A549 (cell line): ENCODE measurements at regions not wholly inside any gene's neighbourhood (a gene's known extent, or its start where the extent isn't known, plus 50 kb on each side); places are given as distances from the start of the nearest gene placed in this dataset.

Experiments
- ATAC-seq, 2 experiments: fragments of 200-7000 bp in 1 of 2; fragments of >200 bp in 1 of 2; cut with Nextera tagmentation in 1 of 2; cut with Tn5 transposase in 1 of 2; 3 replicates each; pipeline versions ENCODE4 v1.8.0 to v1.9.1; 2018 to 2020; ENCODE audit warnings: mild to moderate bottlenecking in 1 of 2, moderate library complexity in 1 of 2
- CTCF ChIA-PET: fragments of 300-600 bp; sonication (Branson Sonifier 250); formaldehyde crosslinking; extraction: SDS; loops from one replicate; lab custom pipeline; 2021; ENCODE audit warnings: antibody characterized with exemption, inconsistent platforms; lab: Yijun Ruan, JAX
- POLR2A ChIA-PET: fragments of 350-600 bp; formaldehyde crosslinking; extraction: SDS; loops from one replicate; lab custom pipeline; 2021; ENCODE audit warnings: antibody characterized with exemption, inconsistent platforms; lab: Yijun Ruan, JAX
- DNase-seq, 2 experiments: peaks; one replicate each; pipeline versions ENCODE4 v3.0.0 to v3.0.0-alpha.2; 2011 to 2016; ENCODE audit warnings: low read depth in 1 of 2, low spot score in 1 of 2
- FAIRE-seq: peaks from 2 replicates; lab custom pipeline; 2011; peaks lifted over from hg19 to GRCh38; lab: Jason Lieb, UNC
- H3K27ac ChIP-seq, 2 experiments: fragments of >200 bp; sonication (Bioruptor Twin); formaldehyde crosslinking; 3 replicates each; pipeline ENCODE4 v1.5.1; 2016 to 2017
- H3K4me1 ChIP-seq: fragments of >200 bp; sonication (Bioruptor Twin); formaldehyde crosslinking; 3 replicates; pipeline ENCODE4 v1.6.1; 2016
- H3K4me2 ChIP-seq: fragments of >200 bp; sonication (Bioruptor Twin); formaldehyde crosslinking; 3 replicates; pipeline ENCODE4 v1.6.1; 2016
- H3K4me3 ChIP-seq: fragments of >200 bp; sonication (Bioruptor Twin); formaldehyde crosslinking; 3 replicates; pipeline ENCODE4 v1.5.1; 2016
- H3K9me3 ChIP-seq: fragments of >200 bp; sonication (Bioruptor Twin); formaldehyde crosslinking; 3 replicates; pipeline ENCODE4 v1.6.1; 2016
- CEBPB ChIP-seq, 2 experiments: fragments of >200 bp in 1 of 2; sonication (Bioruptor Twin) in 1 of 2; formaldehyde crosslinking in 1 of 2; IDR thresholded peaks; 2 replicates each; pipeline ENCODE4 v1.6.1; 2012 to 2016
- CHD2 ChIP-seq: fragments of 150-350 bp; IDR thresholded peaks from 2 replicates; pipeline ENCODE4 v1.6.1; 2014; ENCODE audit warnings: low read length; ENCODE audit not compliant: partially characterized antibody
- E2F6 ChIP-seq: IDR thresholded peaks from 2 replicates; pipeline ENCODE4 v1.6.1; 2012; ENCODE audit warnings: low read depth, borderline replicate concordance
- EP300 ChIP-seq, 2 experiments: fragments of >200 bp; sonication (Bioruptor Twin); formaldehyde crosslinking; IDR thresholded peaks; 2 replicates in 1 of 2; 3 replicates in 1 of 2; pipeline ENCODE4 v1.6.1; 2016 to 2017
- FOSB ChIP-seq: fragments of 250-450 bp; sonication (Bioruptor Pico); IDR thresholded peaks from 2 replicates; pipeline ENCODE4 v1.5.0; 2020; ENCODE audit warnings: mild to moderate bottlenecking, moderate library complexity
- FOSL2 ChIP-seq, 2 experiments: fragments of 450-650 bp in 1 of 2; fragments of >200 bp in 1 of 2; sonication (Bioruptor Twin) in 1 of 2; formaldehyde crosslinking; IDR thresholded peaks; 2 replicates each; pipeline versions ENCODE4 v1.5.0 to v1.6.1; 2016 to 2020; ENCODE audit warnings: mild to moderate bottlenecking in 1 of 2, moderate library complexity in 1 of 2
- HOXA7 ChIP-seq: fragments of 250-450 bp; sonication (Bioruptor Pico); IDR thresholded peaks from 2 replicates; pipeline ENCODE4 v1.5.0; 2020; ENCODE audit warnings: mild to moderate bottlenecking, moderate library complexity
- JUNB ChIP-seq: fragments of >200 bp; sonication (Bioruptor Twin); formaldehyde crosslinking; IDR thresholded peaks from 2 replicates; pipeline ENCODE4 v1.6.1; 2016
- MYC ChIP-seq: IDR thresholded peaks from 2 replicates; pipeline ENCODE4 v1.6.1; 2012; ENCODE audit warnings: mild to moderate bottlenecking, inconsistent platforms, low read length, improper control_type of control experiment, borderline replicate concordance
- NR3C1 ChIP-seq: fragments of >200 bp; sonication (Bioruptor Twin); formaldehyde crosslinking; IDR thresholded peaks from 3 replicates; pipeline ENCODE4 v1.6.1; 2017
- POLR2AphosphoS2 ChIP-seq: conservative IDR thresholded peaks from 2 replicates; pipeline ENCODE4 v1.6.1; 2012; ENCODE audit warnings: low read length, improper control_type of control experiment, inconsistent platforms
- RCOR1 ChIP-seq: fragments of 150-350 bp; IDR thresholded peaks from 2 replicates; pipeline ENCODE4 v1.6.1; 2014; ENCODE audit warnings: antibody characterized with exemption, low read length, low read depth
- RNF2 ChIP-seq: fragments of 200-600 bp; sonication (generic); IDR thresholded peaks from 2 replicates; pipeline ENCODE4 v1.6.1; 2016; ENCODE audit warnings: low read depth, mild to moderate bottlenecking, antibody characterized with exemption, moderate library complexity, borderline replicate concordance
- SREBF2 ChIP-seq: fragments of 450-650 bp; IDR thresholded peaks from 2 replicates; pipeline ENCODE4 v1.6.1; 2014; ENCODE audit warnings: mild to moderate bottlenecking, moderate library complexity
- TFCP2L1 ChIP-seq: fragments of 250-450 bp; sonication (Bioruptor Pico); IDR thresholded peaks from 2 replicates; pipeline ENCODE4 v1.5.0; 2021; ENCODE audit warnings: mild to moderate bottlenecking
- TP53 ChIP-seq: fragments of 250-450 bp; sonication (Bioruptor Pico); IDR thresholded peaks from 2 replicates; pipeline ENCODE4 v1.5.0; 2021; ENCODE audit warnings: mild to moderate bottlenecking, moderate library complexity
- ZC3H11A ChIP-seq: fragments of 450-650 bp; IDR thresholded peaks from 2 replicates; pipeline ENCODE4 v1.6.1; 2014; ENCODE audit warnings: antibody characterized with exemption, mild to moderate bottlenecking
- WGBS: methylation state at CpG from one replicate; pipeline ENCODE4 v1.1.6; 2017; ENCODE audit errors: missing lambda C conversion rate; 5-methylcytosine and 5-hydroxymethylcytosine counted together
- TF ChIP-seq, protein P1 (sequence below): fragments of 250-450 bp; sonication (Bioruptor Pico); IDR thresholded peaks from 2 replicates; pipeline ENCODE4 v1.5.0; 2021; ENCODE audit warnings: mild to moderate bottlenecking, moderate library complexity, borderline replicate concordance
- TF ChIP-seq, protein P2 (sequence below): fragments of 200-600 bp; sonication (generic); IDR thresholded peaks from 2 replicates; pipeline ENCODE4 v1.6.1; 2016; ENCODE audit warnings: antibody characterized with exemption, mild to moderate bottlenecking, moderate library complexity
- TF ChIP-seq, protein P3 (sequence below): fragments of >200 bp; sonication (Bioruptor Twin); formaldehyde crosslinking; IDR thresholded peaks from 3 replicates; pipeline ENCODE4 v1.6.1; 2016
- TF ChIP-seq, protein P4 (sequence below): IDR thresholded peaks from 2 replicates; pipeline ENCODE4 v1.6.1; 2012

DNA sequence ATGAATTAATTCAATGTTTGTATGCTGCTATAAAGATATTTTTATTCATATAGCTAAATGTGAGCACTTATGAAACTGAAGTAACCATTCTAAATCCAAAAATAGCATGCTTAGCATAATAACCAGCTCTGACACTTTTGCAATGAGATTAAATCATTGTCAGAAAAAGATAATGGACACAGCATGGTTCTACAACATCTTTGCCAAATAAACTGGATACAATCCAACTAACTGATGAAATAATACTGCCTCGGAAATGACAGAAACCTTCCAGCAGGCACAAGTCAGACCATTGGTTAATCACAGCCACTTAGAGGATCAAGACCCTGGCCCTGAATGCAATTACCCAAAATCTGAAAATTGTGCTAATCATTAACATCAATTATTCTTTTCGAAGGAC, 592.7 kb upstream of the ADGRL4 start:
- CTCF ChIA-PET, result no interaction called here
- no peak for TF ChIP-seq RCOR1
- TF ChIP-seq, protein P1, sequence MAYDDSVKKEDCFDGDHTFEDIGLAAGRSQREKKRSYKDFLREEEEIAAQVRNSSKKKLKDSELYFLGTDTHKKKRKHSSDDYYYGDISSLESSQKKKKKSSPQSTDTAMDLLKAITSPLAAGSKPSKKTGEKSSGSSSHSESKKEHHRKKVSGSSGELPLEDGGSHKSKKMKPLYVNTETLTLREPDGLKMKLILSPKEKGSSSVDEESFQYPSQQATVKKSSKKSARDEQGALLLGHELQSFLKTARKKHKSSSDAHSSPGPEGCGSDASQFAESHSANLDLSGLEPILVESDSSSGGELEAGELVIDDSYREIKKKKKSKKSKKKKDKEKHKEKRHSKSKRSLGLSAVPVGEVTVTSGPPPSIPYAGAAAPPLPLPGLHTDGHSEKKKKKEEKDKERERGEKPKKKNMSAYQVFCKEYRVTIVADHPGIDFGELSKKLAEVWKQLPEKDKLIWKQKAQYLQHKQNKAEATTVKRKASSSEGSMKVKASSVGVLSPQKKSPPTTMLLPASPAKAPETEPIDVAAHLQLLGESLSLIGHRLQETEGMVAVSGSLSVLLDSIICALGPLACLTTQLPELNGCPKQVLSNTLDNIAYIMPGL (CRISPR knock-in tag), result no peak
- no peak for TF ChIP-seq JUNB
- TF ChIP-seq, protein P2, sequence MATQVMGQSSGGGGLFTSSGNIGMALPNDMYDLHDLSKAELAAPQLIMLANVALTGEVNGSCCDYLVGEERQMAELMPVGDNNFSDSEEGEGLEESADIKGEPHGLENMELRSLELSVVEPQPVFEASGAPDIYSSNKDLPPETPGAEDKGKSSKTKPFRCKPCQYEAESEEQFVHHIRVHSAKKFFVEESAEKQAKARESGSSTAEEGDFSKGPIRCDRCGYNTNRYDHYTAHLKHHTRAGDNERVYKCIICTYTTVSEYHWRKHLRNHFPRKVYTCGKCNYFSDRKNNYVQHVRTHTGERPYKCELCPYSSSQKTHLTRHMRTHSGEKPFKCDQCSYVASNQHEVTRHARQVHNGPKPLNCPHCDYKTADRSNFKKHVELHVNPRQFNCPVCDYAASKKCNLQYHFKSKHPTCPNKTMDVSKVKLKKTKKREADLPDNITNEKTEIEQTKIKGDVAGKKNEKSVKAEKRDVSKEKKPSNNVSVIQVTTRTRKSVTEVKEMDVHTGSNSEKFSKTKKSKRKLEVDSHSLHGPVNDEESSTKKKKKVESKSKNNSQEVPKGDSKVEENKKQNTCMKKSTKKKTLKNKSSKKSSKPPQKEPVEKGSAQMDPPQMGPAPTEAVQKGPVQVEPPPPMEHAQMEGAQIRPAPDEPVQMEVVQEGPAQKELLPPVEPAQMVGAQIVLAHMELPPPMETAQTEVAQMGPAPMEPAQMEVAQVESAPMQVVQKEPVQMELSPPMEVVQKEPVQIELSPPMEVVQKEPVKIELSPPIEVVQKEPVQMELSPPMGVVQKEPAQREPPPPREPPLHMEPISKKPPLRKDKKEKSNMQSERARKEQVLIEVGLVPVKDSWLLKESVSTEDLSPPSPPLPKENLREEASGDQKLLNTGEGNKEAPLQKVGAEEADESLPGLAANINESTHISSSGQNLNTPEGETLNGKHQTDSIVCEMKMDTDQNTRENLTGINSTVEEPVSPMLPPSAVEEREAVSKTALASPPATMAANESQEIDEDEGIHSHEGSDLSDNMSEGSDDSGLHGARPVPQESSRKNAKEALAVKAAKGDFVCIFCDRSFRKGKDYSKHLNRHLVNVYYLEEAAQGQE, result no peak
- no peak for TF ChIP-seq EP300 (IDR thresholded peaks at IDR 0.05)
- TF ChIP-seq SREBF2, result no peak
- TF ChIP-seq NR3C1, result no peak
- TF ChIP-seq, protein P3, sequence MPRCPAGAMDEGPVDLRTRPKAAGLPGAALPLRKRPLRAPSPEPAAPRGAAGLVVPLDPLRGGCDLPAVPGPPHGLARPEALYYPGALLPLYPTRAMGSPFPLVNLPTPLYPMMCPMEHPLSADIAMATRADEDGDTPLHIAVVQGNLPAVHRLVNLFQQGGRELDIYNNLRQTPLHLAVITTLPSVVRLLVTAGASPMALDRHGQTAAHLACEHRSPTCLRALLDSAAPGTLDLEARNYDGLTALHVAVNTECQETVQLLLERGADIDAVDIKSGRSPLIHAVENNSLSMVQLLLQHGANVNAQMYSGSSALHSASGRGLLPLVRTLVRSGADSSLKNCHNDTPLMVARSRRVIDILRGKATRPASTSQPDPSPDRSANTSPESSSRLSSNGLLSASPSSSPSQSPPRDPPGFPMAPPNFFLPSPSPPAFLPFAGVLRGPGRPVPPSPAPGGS, result no peak
- TF ChIP-seq CEBPB (IDR thresholded peaks at IDR 0.05), result no peak
- POLR2A ChIA-PET, result no interaction called here
- WGBS, result 22% methylated on average over 2 of the region's 2 CpGs
- H3K4me3 ChIP-seq, result no peak overlapping the region
- no peak for FAIRE-seq
- no peak overlapping the region for H3K4me2 ChIP-seq
- DNase-seq, result no peak
- H3K9me3 ChIP-seq, result no peaks in the 10 kb centered on the region
- H3K4me1 ChIP-seq, result no peaks in the 10 kb centered on the region
- no peak for ATAC-seq
- no peak overlapping the region for H3K27ac ChIP-seq

- CTCF ChIA-PET, result no interaction called here
These were observed 589.4 kb upstream of the ADGRL4 start for GRCh38 chr1:79595931-79596330.

More at GRCh38 chr1:79595931-79596330, 589.4 kb upstream of the ADGRL4 start:
- H3K4me2 ChIP-seq, result no peak overlapping the region
- no peaks in the 10 kb centered on the region for H3K4me1 ChIP-seq
- no peaks in the 10 kb centered on the region for H3K9me3 ChIP-seq
- no peak overlapping the region for H3K27ac ChIP-seq
- DNase-seq (no peak), ATAC-seq (no peak), FAIRE-seq (no peak)
- POLR2A ChIA-PET, result no interaction called here
- WGBS, result 33% methylated on average over 1 of the region's 1 CpG
- TF ChIP-seq HOXA7 (CRISPR knock-in tag), result no peak
- TF ChIP-seq CEBPB (IDR thresholded peaks at IDR 0.05), result no peak
- no peak for TF ChIP-seq TP53
- no peak for TF ChIP-seq CHD2
- TF ChIP-seq POLR2AphosphoS2, result no peak
- no peak for TF ChIP-seq ZC3H11A
- TF ChIP-seq, protein P1 (CRISPR knock-in tag), result no peak
- TF ChIP-seq, protein P4, sequence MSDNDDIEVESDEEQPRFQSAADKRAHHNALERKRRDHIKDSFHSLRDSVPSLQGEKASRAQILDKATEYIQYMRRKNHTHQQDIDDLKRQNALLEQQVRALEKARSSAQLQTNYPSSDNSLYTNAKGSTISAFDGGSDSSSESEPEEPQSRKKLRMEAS, result no peak
- no peak for TF ChIP-seq RNF2
- no peak for TF ChIP-seq E2F6
- no peak for TF ChIP-seq MYC
- TF ChIP-seq FOSB (CRISPR knock-in tag), result no peak
- no peak for TF ChIP-seq EP300 (IDR thresholded peaks at IDR 0.05)
- TF ChIP-seq FOSL2 (IDR thresholded peaks at IDR 0.05), result no peak
- TF ChIP-seq FOSL2 (CRISPR knock-in tag; IDR thresholded peaks at IDR 0.05), result no peak
- no peak for TF ChIP-seq TFCP2L1 (CRISPR knock-in tag)
- no peak overlapping the region for H3K4me3 ChIP-seq
